ENCODE measurements at regions not wholly inside any gene's neighbourhood (a gene's known extent, or its start where the extent isn't known, plus 50 kb on each side); places are given as distances from the start of the nearest gene placed in this dataset.

- no peak for TF ChIP-seq ZNF317 (CRISPR knock-in tag; IDR thresholded peaks at IDR 0.05; ENCODE audit: borderline replicate concordance, low read depth)
- TF ChIP-seq GTF2I (CRISPR knock-in tag; conservative IDR thresholded peaks at IDR 0.05), result no peak
- no peak overlapping the region for H3K27ac Mint-ChIP-seq
- ATAC-seq (no peak), DNase-seq (ENCODE audit: low spot score) (no peak)
- H3K9me3 Mint-ChIP-seq, result peaks cover 15% of the 10 kb centered on the region
- H3K4me1 Mint-ChIP-seq, result peaks cover 9% of the 10 kb centered on the region
- peaks cover 13% of the 10 kb centered on the region for H3K36me3 Mint-ChIP-seq
- no peak overlapping the region for H3K4me3 Mint-ChIP-seq
- H3K27me3 Mint-ChIP-seq (ENCODE audit: low read depth), result no peaks in the 10 kb centered on the region
- POLR2A ChIA-PET, result no interaction called here
- CTCF ChIA-PET, result interaction anchor here (2.1 kb wide), 1 partner anchor 226 kb away, joined by 5 read pairs; no protein-coding TSS in a partner anchor
These were observed 325.4 kb upstream of the SEMA3C start for GRCh38 chr7:81244224-81244623.

- TF ChIP-seq FOXJ3 (CRISPR knock-in tag; IDR thresholded peaks at IDR 0.05; ENCODE audit: borderline replicate concordance) (no peak), CDX4 (CRISPR knock-in tag; IDR thresholded peaks at IDR 0.05; ENCODE audit: borderline replicate concordance) (no peak), MXD4 (CRISPR knock-in tag; IDR thresholded peaks at IDR 0.05; ENCODE audit: borderline replicate concordance) (no peak), IRF2 (CRISPR knock-in tag; IDR thresholded peaks at IDR 0.05; ENCODE audit: borderline replicate concordance, low read depth) (no peak), MAX (CRISPR knock-in tag; IDR thresholded peaks at IDR 0.05) (no peak), TEAD1 (CRISPR knock-in tag; IDR thresholded peaks at IDR 0.05) (no peak), PREB (CRISPR knock-in tag; IDR thresholded peaks at IDR 0.05; ENCODE audit: borderline replicate concordance) (no peak), EMX1 (CRISPR knock-in tag; IDR thresholded peaks at IDR 0.05) (no peak), ZBTB43 (CRISPR knock-in tag; IDR thresholded peaks at IDR 0.05) (no peak), ATF2 (CRISPR knock-in tag; IDR thresholded peaks at IDR 0.05; ENCODE audit: borderline replicate concordance, low read depth) (no peak), AR (CRISPR knock-in tag; IDR thresholded peaks at IDR 0.05) (no peak), E2F1 (CRISPR knock-in tag; IDR thresholded peaks at IDR 0.05) (no peak), MYBL2 (CRISPR knock-in tag; IDR thresholded peaks at IDR 0.05) (no peak), ATF1 (CRISPR knock-in tag; IDR thresholded peaks at IDR 0.05) (no peak), MLX (CRISPR knock-in tag; IDR thresholded peaks at IDR 0.05) (no peak), ZNF423 (CRISPR knock-in tag; IDR thresholded peaks at IDR 0.05) (no peak), PRRX2 (CRISPR knock-in tag; IDR thresholded peaks at IDR 0.05) (no peak), ZNF263 (CRISPR knock-in tag; IDR thresholded peaks at IDR 0.05; ENCODE audit: low read depth) (no peak)
- Mint-ChIP-seq H3K27ac (no peak overlapping the region), H3K27me3 (ENCODE audit: low read depth) (peaks cover 3% of the 10 kb centered on the region; the same call in 1 of the 2 replicates), H3K36me3 (no peaks in the 10 kb centered on the region), H3K4me1 (peaks cover under 1% of the 10 kb centered on the region; the same call in 1 of the 2 replicates), H3K4me3 (no peak overlapping the region), H3K9me3 (no peaks in the 10 kb centered on the region)
- ATAC-seq (no peak), DNase-seq (ENCODE audit: low spot score) (no peak)
- ChIA-PET POLR2A (no interaction called here), CTCF (no interaction called here)
These were observed 317.7 kb upstream of the SEMA3C start for GRCh38 chr7:81236560-81236959.
